WTC11 (cell line): ENCODE measurements at regions not wholly inside any gene's neighbourhood (a gene's known extent, or its start where the extent isn't known, plus 50 kb on each side); places are given as distances from the start of the nearest gene placed in this dataset.

Experiments used
- CREM ChIP-seq: sonication (generic); formaldehyde crosslinking; IDR thresholded peaks from 2 replicates; pipeline ENCODE4 v1.8.1; 2022; ENCODE audit warnings: mild to moderate bottlenecking, missing genetic modification reagents, moderate library complexity
- SMAD3 ChIP-seq: sonication (generic); formaldehyde crosslinking; IDR thresholded peaks from 2 replicates; pipeline ENCODE4 v1.8.0; 2022; ENCODE audit warnings: missing genetic modification reagents, mild to moderate bottlenecking, borderline replicate concordance
- ZNF423 ChIP-seq: fragments of 250-450 bp; sonication (Bioruptor Pico); IDR thresholded peaks from 2 replicates; pipeline ENCODE4 v2.1.2; 2022; ENCODE audit warnings: mild to moderate bottlenecking, moderate library complexity
- TF ChIP-seq, protein P1 (sequence below): sonication (generic); formaldehyde crosslinking; IDR thresholded peaks from 2 replicates; pipeline ENCODE4 v1.8.1; 2022; ENCODE audit warnings: low read depth, missing genetic modification reagents, borderline replicate concordance
- TF ChIP-seq, protein P2 (sequence below): fragments of 250-450 bp; sonication (Bioruptor Pico); conservative IDR thresholded peaks from 2 replicates; pipeline ENCODE4 v1.9.0; 2021; ENCODE audit warnings: mild to moderate bottlenecking

DNA sequence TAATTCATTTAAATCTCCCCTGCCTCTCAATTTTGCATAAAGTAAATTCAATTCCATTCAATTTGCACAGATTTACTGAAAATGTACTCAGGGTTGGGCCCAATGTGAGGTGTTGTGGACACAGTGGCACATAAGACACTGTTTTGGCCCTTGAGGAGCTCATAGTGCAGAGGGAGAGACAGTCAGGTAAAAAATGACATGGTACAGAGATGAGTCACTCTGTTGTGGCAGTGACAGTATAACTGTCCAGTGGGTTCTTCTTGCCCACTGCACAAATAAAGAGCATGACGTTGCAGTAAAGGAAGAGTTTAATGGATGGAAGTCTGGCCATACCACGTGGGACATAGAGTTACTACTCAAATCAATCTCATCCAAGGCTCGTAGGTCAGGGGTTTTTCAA, 400.3 kb upstream of the TRIB2 start:
- no peak for TF ChIP-seq CREM
- TF ChIP-seq, protein P1, sequence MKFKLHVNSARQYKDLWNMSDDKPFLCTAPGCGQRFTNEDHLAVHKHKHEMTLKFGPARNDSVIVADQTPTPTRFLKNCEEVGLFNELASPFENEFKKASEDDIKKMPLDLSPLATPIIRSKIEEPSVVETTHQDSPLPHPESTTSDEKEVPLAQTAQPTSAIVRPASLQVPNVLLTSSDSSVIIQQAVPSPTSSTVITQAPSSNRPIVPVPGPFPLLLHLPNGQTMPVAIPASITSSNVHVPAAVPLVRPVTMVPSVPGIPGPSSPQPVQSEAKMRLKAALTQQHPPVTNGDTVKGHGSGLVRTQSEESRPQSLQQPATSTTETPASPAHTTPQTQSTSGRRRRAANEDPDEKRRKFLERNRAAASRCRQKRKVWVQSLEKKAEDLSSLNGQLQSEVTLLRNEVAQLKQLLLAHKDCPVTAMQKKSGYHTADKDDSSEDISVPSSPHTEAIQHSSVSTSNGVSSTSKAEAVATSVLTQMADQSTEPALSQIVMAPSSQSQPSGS (CRISPR knock-in tag): no peak
- no peak for TF ChIP-seq SMAD3 (CRISPR knock-in tag)
- TF ChIP-seq, protein P2, sequence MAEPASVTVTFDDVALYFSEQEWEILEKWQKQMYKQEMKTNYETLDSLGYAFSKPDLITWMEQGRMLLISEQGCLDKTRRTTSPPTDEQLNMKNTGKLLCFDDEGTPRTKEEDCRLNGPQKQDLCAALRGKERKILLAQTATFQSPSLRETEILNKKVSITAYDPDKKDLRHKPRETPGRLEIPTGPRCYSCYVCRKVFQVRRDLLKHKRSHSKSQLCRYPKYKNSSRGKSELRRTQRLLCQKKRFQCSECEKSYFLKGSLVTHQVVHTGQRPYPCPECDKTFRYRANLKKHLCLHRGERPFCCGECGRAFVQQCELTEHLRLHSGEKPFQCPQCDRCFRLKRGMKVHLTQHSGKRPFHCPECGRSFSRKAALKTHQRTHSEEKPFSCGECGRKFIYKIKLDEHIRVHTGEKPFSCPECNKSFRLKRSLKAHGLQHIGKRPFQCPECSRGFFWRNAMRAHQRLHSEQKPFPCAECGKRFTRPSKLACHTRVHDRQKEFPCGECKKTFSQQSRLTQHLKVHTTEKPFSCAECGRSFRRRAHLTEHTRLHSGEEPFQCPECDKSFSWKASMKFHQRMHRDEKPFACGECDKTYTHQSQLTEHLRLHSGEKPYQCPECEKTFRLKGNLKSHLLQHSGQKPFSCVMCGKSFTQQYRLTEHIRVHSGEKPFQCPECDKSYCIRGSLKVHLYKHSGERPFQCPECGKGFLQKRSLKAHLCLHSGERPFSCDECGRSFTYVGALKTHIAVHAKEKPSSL (CRISPR knock-in tag): no peak
- no peak for TF ChIP-seq ZNF423 (CRISPR knock-in tag)
